IgD-negative memory B cell (primary cell): ENCODE measurements at regions not wholly inside any gene's neighbourhood (a gene's known extent, or its start where the extent isn't known, plus 50 kb on each side); places are given as distances from the start of the nearest gene placed in this dataset.
"Not testable (repeated sequence)": the region's sequence is repeated elsewhere in the genome, so short reads cannot be mapped to it uniquely, and the experiment has no call there.

Experiments
- H3K27ac Mint-ChIP-seq, 3 donors: one replicate each; pipeline ENCODE4 v1.8.0; 2020 to 2022; ENCODE audit warnings: mild to moderate bottlenecking in 3 of 3, mixed read lengths in 3 of 3, moderate library complexity in 1 of 3
- H3K27me3 Mint-ChIP-seq: one replicate; pipeline ENCODE4 v1.8.0; 2021; ENCODE audit warnings: mixed read lengths
- H3K36me3 Mint-ChIP-seq: one replicate; pipeline ENCODE4 v1.8.0; 2020; ENCODE audit warnings: mild to moderate bottlenecking, mixed read lengths
- H3K4me1 Mint-ChIP-seq, 3 donors: one replicate each; pipeline ENCODE4 v1.8.0; 2020 to 2022; ENCODE audit warnings: mixed read lengths in 3 of 3, mild to moderate bottlenecking in 1 of 3
- H3K4me3 Mint-ChIP-seq, 4 donors: one replicate each; pipeline ENCODE4 v1.8.0; 2020 to 2022; ENCODE audit warnings: mild to moderate bottlenecking in 4 of 4, mixed read lengths in 4 of 4, moderate library complexity in 3 of 4
- H3K9me3 Mint-ChIP-seq, 3 donors: one replicate each; pipeline ENCODE4 v1.8.0; 2020 to 2021; ENCODE audit warnings: mixed read lengths in 3 of 3, mild to moderate bottlenecking in 1 of 3

DNA sequence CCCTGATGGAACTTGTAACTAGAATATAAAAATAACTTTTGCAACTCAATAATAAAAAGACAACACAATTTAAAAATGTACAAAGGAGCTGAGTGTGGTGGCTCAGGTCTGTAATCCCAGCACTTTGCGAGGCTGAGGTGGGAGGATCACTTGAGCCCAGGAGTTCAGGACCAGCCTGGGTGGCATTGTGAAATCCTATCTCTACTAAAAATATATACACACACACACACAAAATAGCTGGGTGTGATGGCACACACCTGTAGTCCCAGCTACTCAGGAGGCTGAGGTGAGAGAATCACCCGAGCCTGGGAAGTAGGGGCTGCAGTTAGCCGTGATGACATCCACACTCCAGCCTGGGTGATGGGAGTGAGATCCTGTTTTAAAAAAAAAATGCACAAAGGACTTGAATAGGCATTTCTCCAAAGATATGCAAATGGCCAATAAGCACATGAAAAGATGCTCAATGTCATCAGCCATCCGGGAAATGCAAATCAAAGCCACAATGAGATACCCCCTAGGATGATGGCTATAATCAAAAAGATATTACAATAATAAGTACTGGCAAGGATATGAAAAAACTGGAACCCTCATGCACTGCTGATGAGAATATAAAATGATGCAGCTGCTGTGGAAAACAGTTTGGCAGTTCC is 59.8 kb upstream of the SEPTIN5 start:
- Mint-ChIP-seq H3K27ac (no peak overlapping the region), H3K27me3 (peaks cover 1% of the 10 kb centered on the region), H3K4me1 (no peaks in the 10 kb centered on the region), H3K4me3 (no peak overlapping the region), H3K9me3 (peaks cover 0 to 5% (median 2%) of the 10 kb centered on the region in 3 donors), H3K36me3 (peaks cover under 1% of the 10 kb centered on the region)

DNA sequence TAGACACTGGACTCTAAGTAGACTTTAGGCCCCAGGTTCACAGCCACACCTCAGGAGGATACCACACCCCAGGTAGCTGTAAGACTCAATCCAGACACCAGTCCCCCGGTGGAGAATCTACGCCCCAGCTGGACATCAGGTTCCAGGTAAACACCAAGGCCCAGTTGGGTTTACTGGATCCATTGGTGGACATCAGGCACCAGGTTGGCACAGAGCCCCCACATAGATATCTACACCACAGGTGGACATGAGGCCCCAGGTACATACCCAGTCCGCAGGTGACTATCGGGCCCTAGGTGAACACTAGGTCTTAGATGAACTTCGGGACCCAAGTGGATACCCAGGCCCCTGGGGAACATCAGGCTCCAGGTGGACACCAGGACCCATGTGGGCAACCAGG is 58.9 kb upstream of the SEPTIN5 start:
- Mint-ChIP-seq H3K36me3 (no peaks in the 10 kb centered on the region), H3K27ac (no peak overlapping the region), H3K4me1 (peaks cover 0 to 1% (median 0%) of the 10 kb centered on the region in 3 donors), H3K9me3 (no peaks in the 10 kb centered on the region), H3K4me3 (no peak overlapping the region), H3K27me3 (peaks cover 1% of the 10 kb centered on the region)

DNA sequence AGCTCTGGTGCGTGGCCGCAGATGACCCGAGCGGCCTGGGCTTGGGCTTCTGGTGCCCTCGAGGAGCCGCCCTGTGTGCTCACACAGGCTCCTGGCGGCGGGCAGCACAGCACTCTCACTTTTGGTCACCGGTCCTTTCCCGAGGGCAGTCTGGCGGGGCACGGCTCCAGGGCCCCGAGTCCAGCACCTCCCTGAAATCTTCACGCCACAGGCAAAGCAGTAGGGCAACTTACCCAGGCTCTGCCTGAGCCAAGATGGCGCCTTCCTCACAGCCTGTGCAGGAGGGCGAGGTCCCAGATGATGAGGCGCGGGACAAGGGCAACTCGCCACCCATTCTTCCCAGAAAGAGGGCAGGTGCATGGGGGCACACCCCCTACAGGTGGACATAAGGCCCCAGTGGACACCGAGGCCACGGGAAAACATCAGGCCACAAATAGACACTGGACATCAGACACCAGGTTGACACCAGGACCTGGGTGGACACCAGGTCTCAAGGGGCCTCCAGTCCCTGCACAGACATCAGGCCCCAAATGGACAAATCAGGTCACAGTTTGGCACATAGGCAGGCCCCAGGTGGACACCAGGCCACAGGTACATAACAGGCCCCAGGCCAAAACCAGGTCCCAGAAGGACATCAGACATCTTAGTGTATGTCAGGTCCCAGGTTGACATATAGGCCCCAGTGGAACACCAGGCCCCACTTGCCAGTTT is 57.6 kb upstream of the SEPTIN5 start:
- no peak overlapping the region for H3K27ac Mint-ChIP-seq
- peaks cover 1% of the 10 kb centered on the region for H3K27me3 Mint-ChIP-seq
- no peaks in the 10 kb centered on the region for H3K9me3 Mint-ChIP-seq
- H3K4me3 Mint-ChIP-seq: no peak overlapping the region
- H3K36me3 Mint-ChIP-seq: no peaks in the 10 kb centered on the region
- peaks cover 0 to 3% (median 0%) of the 10 kb centered on the region in 3 donors for H3K4me1 Mint-ChIP-seq

DNA sequence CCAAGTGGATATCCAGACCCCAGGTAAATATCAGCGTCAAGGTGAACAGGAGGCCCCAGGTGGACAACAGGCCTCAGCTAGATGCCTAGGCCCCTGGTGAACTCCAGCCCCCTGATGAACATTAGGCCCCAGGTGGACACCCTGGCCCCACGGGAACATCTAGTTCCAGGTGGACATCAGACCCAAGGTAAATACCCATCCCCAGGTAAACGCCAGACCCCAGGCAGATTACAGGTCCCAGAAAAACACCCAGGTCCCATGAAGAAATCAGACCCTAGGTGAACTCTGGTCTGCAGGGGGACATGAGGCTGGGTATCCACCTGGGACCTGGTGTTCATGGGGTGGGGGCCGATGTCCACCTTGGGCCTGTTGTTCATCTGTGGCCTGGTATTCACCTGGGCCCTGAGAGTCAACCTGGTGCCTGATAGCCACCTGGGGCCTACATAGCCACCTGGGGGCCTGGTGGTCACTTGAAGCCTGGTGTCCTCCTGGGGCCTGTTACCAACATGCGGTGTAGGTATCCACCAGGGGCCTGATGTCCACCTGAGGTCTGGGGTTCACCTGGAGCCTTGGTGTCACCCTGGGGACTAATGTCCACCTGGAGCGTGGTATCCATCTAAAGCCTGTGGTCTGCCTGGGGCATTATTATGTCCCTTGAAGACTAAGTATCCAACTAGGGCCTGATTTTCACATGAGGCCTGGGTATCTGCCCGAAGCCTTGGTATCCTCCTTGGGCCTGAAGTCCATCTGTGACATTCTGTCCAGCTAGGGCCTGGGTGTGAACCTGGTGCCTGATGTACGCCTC is 56.8 kb upstream of the SEPTIN5 start:
- H3K27ac Mint-ChIP-seq: no peak overlapping the region
- peaks cover 0 to 3% (median 0%) of the 10 kb centered on the region in 3 donors for H3K4me1 Mint-ChIP-seq
- H3K4me3 Mint-ChIP-seq: no peak overlapping the region
- H3K36me3 Mint-ChIP-seq: no peaks in the 10 kb centered on the region
- H3K27me3 Mint-ChIP-seq: peaks cover 1% of the 10 kb centered on the region
- no peaks in the 10 kb centered on the region for H3K9me3 Mint-ChIP-seq

DNA sequence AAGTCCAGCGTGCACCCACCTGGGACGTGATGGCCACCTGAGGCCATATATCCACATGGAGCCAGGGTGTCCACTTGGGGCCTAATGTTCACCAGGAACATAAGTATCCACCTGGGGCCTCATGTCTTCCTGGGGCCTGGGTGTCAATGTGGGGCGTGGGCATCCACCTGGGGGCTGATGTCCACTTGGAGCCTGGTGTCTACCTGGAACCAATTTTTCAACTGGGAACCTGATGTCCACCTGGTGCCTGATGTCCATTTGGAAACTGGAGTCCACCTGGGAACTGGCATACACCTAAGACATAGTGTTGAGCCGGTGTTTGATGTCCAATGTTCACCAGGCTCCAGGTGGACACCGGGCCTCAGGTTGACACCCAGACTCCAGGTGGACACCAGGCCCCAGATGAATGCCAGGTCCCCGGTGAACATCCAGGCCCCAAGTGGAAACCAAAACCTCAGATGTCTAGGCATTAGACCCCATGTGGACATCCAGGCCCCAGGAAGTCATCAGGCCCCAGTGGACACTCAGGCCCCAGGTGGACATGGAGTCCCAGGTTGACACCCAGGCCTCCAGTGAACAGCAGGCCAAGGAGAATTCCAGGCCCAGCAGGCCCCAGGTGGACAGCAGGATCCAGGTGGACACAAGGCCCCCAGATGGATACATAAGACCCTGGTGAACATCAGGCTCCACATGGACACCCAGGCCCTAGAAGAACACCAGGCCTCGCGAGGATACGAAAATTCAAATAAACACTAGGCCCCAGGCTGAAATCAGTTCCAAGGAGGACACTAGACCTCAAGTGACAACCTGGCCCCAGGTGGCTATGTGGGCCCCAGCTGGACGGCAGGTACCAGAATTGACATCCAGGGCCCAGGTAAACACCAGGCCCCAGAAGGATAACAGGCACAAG is 56.0 kb upstream of the SEPTIN5 start:
- Mint-ChIP-seq H3K4me3 (no peak overlapping the region), H3K27me3 (no peaks in the 10 kb centered on the region), H3K27ac (no peak overlapping the region), H3K9me3 (no peaks in the 10 kb centered on the region), H3K4me1 (peaks cover 0 to 3% (median 0%) of the 10 kb centered on the region in 3 donors), H3K36me3 (no peaks in the 10 kb centered on the region)

DNA sequence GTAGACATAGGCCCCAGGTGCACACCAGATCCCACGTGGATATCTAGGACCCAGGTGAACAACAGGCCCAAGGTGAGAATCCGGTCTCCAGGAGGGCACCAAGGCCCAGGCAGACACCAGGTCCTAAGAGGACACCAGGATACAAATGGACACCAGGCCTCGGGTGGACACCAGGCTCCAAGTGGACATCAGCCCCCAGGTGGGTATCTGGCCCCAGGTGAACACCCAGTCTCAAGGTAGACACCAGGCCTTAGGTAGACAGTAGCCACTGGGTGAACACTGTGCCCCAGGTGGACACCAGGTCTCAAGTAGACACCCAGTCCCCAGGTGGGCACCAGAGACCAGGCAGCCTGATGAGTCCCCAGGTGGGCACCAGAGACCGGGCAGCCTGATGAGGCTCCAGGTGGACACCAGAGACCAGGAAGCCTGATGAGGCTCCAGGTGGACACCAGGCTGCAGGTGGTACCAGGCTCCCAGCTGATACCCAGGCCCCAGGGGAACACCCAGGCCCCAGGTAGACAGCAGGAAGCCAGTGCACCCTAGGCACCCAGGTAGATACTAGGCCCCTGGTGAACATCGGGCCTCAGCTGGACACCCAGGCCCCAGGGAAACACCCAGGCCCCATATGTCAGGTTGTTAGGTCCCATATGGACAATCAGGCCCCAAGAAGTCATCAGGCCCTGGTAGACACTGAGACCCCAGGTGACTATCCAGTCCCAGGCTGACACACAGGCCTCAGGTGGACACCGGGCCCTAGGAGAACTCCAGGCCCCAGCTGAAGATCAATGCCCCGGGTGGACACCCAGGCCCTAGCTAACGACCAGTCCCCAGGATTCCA is 55.1 kb upstream of the SEPTIN5 start:
- no peaks in the 10 kb centered on the region for H3K36me3 Mint-ChIP-seq
- H3K27ac Mint-ChIP-seq: no peak overlapping the region
- H3K9me3 Mint-ChIP-seq: no peaks in the 10 kb centered on the region

DNA sequence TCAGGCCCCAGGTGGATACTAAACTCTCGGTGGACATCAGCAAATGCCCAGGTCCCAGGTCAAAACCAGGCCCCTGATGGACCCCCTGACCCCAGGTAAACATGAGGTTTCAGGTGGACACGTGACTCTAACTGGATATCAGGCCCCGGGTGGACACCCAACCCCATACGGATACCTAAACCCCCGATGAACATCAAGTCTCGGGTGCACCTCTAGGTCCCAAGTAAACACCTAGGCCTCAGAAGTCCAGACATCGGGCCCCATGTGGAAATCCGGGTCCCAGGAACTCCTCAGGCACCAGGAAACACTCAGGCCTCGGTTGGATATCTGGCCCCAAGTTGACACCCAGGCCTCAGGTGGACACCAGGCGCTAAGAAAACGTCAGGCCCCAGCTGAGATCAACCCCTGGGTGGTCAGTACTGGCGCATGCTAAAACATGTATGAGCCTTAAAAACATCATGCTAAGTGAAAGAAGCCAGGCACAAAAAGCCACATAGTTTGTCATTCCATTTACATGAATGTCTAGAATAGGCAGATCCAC is 54.4 kb upstream of the SEPTIN5 start:
- Mint-ChIP-seq H3K9me3 (no peaks in the 10 kb centered on the region), H3K4me1 (peaks cover 0 to 3% (median 0%) of the 10 kb centered on the region in 3 donors), H3K4me3 (no peak overlapping the region), H3K27ac (no peak overlapping the region), H3K36me3 (no peaks in the 10 kb centered on the region), H3K27me3 (peaks cover 2% of the 10 kb centered on the region)

More for the DNA sequence above, 55.1 kb upstream of the SEPTIN5 start:
- Mint-ChIP-seq H3K4me3 (no peak overlapping the region), H3K27me3 (peaks cover 2% of the 10 kb centered on the region), H3K4me1 (peaks cover 0 to 3% (median 0%) of the 10 kb centered on the region in 3 donors)

DNA sequence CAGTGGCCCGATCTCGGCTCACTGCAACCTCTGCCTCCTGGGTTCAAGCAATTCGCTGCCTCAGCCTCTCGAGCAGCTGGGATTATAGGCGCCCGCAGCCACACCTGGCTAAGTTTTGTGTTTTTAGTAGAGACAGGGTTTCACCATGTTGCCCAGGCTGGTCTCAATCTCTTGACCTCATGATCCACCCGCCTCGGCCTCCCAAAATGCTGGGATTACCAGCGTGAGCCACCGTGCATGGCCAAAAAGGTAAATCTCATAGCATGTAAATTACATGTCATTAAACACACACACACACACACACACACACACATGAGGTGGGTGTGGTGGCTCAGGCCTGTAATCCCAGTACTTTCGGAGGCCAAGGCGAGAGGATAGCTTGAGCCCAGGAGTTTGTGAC is 53.7 kb upstream of the SEPTIN5 start:
- not testable (repeated sequence) for H3K36me3 Mint-ChIP-seq, H3K9me3 Mint-ChIP-seq, H3K27me3 Mint-ChIP-seq, H3K4me3 Mint-ChIP-seq, H3K4me1 Mint-ChIP-seq, H3K27ac Mint-ChIP-seq

DNA sequence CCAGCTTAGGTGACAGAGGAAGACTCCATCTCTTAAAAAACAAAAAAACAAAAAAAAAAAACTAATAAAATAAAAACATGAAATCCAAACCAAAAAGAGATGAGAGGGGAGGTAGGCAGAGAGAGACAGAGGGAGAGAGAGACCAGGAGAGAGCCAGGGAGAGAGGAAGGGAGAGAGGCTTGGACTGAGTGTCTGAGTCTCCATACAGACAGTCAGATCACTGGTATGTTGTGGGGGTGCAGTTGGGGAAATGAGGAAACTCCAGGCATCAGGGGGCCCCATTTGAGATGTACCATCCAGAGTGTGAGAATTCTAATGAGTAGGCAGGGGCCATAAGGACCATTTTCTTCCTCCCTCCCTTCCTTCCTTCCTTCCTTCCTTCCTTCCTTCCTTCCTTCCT is 53.1 kb upstream of the SEPTIN5 start:
- no peaks in the 10 kb centered on the region for H3K36me3 Mint-ChIP-seq
- no peak overlapping the region for H3K27ac Mint-ChIP-seq

DNA sequence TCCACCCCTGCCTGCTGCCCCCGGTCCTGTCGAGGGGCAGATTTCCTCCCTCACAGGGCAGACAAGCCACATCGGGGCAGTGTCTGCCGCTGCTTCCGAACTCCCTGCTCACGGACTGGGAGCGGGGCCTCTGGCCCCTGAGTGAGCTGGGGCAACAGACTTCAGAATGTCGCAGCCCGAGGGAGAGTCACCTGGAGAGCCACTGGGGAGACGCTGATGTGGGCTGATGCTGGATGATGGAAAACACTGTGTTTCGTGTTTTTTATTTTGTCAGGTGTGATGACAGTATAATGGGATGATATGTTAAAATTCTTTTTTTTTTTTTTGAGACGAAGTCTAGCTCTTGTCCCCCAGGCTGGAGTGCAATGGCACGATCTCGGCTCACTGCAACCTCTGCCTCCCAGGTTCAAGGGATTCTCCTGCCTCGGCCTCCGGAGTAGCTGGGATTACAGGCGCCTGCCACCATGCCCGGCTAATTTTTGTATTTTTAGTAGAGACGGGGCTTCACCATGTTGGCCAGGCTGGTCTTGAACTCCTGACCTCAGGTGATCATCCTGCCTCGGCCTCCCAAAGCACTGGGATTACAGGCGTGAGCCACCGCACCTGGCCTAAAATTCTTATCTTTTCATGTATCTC is 52.1 kb upstream of the SEPTIN5 start:
- not testable (repeated sequence) for H3K4me3 Mint-ChIP-seq, H3K36me3 Mint-ChIP-seq, H3K4me1 Mint-ChIP-seq, H3K9me3 Mint-ChIP-seq, H3K27me3 Mint-ChIP-seq, H3K27ac Mint-ChIP-seq

More for the DNA sequence above, 53.1 kb upstream of the SEPTIN5 start:
- H3K27me3 Mint-ChIP-seq: peaks cover 2% of the 10 kb centered on the region
- no peaks in the 10 kb centered on the region for H3K9me3 Mint-ChIP-seq
- H3K4me3 Mint-ChIP-seq: no peak overlapping the region
- peaks cover 0 to 3% (median 0%) of the 10 kb centered on the region in 3 donors for H3K4me1 Mint-ChIP-seq

DNA sequence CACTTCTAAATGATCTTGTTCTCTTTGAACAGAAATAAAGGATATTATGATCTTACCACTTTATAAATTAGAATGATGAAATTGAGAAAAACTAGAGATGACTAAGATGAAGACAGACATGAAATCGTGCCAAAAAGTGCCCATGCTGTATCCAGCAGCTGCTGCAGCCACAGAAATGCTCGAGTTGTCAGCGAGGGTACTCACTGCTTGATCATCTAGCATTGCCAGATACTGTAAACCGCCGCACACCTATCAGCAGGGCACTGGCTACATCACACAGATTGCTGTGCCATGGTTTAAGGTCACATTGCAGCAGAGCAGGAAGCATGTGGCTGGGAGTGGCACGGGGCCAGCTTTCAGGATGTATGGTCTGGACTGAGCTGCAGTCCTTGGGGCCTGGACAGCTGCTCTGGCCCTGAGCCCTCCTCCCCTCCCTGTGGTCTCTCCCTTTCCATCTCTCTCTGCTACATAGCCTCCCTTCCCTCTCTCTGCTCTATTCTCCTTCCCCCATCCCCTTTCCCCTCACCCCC is 51.0 kb upstream of the SEPTIN5 start:
- Mint-ChIP-seq H3K9me3 (no peaks in the 10 kb centered on the region), H3K36me3 (no peaks in the 10 kb centered on the region), H3K27ac (no peak overlapping the region), H3K27me3 (peaks cover 6% of the 10 kb centered on the region), H3K4me3 (no peak overlapping the region), H3K4me1 (peaks cover 0 to 3% (median 0%) of the 10 kb centered on the region in 3 donors)

DNA sequence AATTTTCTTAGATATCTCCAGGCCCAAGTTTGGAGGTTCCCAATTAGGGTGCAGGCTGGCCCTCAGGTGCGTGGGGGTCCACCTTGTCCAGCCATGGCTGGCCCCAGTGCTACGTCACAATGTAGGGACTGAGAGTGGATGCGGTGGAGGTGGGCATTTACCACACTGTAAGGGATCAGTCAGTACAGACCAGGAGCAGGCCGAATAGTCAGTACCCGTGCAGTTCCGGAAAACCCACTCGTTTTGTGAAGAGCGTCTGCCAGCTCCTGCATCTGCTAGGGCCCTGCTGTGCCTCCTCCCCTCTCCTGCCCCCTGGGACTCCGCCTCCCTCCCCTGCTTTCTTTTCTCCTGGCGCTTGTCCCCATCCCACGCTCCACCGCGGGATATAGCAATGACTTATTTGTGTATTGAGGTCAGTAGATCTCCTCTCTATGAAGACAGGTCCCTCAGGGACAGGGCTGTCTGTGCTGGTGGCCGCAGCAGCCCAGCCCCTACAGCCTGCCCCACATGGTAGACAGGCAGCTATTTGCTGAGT is 50.4 kb upstream of the SEPTIN5 start:
- Mint-ChIP-seq H3K4me1 (peaks cover 0 to 3% (median 0%) of the 10 kb centered on the region in 3 donors), H3K27ac (no peak overlapping the region), H3K9me3 (no peaks in the 10 kb centered on the region), H3K4me3 (no peak overlapping the region), H3K36me3 (no peaks in the 10 kb centered on the region), H3K27me3 (peaks cover 7% of the 10 kb centered on the region)

DNA sequence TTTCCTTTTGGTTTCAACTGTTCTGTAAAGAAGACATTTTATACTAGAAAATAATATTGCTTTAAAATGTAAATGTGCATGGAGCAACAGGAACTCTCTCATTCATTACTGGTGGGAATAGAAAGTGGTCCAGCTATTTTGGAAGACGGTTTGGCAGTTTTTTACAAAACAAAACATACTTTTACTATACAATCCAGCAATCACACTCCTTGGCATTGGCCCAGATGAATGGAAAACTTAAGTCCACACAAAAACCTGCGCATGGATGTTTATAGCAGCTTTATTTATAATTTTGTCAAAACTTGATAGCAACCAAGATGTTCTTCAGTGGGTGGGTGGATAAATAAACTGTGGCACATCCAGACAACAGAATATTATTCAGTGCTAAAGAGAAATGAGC is 49.9 kb upstream of the SEPTIN5 start:
- no peaks in the 10 kb centered on the region for H3K36me3 Mint-ChIP-seq
- H3K9me3 Mint-ChIP-seq: no peaks in the 10 kb centered on the region
- peaks cover 7% of the 10 kb centered on the region for H3K27me3 Mint-ChIP-seq
- no peak overlapping the region for H3K27ac Mint-ChIP-seq
- no peak overlapping the region for H3K4me3 Mint-ChIP-seq
- H3K4me1 Mint-ChIP-seq: peaks cover 0 to 3% (median 0%) of the 10 kb centered on the region in 3 donors
